ENCODE measurements at regions not wholly inside any gene's neighbourhood (a gene's known extent, or its start where the extent isn't known, plus 50 kb on each side); places are given as distances from the start of the nearest gene placed in this dataset.
"Not testable (repeated sequence)": the region's sequence is repeated elsewhere in the genome, so short reads cannot be mapped to it uniquely, and the experiment has no call there.

DNA sequence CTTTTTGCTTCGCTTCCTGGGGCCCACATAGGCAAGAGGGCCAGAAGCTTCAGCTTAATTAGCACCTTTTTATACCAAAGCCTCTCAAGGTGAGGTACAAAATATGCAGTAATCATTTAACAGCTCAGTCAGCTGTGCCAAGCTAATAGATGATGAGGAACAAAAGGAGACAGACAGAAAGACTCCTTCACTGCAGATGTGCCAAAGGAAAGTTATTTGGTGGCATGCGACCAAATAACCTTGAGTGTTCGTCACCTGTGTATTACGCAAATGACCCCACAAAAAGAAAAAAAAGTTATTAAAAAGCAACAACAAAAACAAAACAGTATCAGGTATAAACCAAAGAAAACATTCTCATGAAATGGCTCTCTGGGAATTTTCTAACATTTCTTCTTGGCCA, 325.8 kb upstream of the IGF1R start:
- CTCF ChIA-PET: no interaction called here
- Mint-ChIP-seq H3K27me3 (no peaks in the 10 kb centered on the region), H3K36me3 (ENCODE audit: low read depth) (no peaks in the 10 kb centered on the region), H3K9me3 (no peaks in the 10 kb centered on the region), H3K4me1 (no peaks in the 10 kb centered on the region), H3K4me3 (no peak overlapping the region), H3K27ac (no peak overlapping the region)
- POLR2A ChIA-PET: no interaction called here
- DNase-seq: no peak

DNA sequence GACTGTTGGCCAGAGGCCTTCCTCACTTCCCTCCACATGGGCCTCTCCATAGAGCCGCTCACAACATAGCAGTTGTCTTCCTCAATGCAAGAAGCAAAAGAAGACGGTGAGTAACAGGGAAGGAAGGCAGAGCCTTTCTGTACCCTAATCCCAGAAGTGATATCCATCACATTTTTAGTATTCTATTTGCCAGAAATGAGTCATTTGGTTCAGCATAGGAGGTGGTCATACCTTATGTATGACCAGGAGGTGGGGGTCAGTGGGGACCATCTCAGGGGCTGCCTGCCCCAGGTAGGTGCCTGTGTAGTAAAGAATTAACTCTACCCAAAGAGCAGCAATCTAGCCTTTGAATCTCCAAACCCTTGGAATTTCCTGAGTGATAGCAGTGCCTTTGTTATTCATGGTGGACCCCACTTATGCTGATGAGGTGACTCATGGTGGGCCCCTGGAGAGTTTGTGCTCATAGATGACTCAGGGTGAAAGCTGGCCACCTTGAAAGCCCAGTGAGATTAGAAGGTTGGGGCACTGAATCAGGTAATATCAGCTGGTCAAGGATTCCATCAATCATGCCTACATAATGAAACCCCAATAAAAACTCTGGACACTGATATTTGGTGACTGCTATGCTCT, 323.9 kb upstream of the IGF1R start:
- Mint-ChIP-seq H3K9me3 (no peaks in the 10 kb centered on the region), H3K4me3 (no peak overlapping the region), H3K27me3 (no peaks in the 10 kb centered on the region), H3K27ac (no peak overlapping the region), H3K36me3 (ENCODE audit: low read depth) (no peaks in the 10 kb centered on the region), H3K4me1 (no peaks in the 10 kb centered on the region)
- POLR2A ChIA-PET: no interaction called here
- no peak for DNase-seq
- CTCF ChIA-PET: no interaction called here

DNA sequence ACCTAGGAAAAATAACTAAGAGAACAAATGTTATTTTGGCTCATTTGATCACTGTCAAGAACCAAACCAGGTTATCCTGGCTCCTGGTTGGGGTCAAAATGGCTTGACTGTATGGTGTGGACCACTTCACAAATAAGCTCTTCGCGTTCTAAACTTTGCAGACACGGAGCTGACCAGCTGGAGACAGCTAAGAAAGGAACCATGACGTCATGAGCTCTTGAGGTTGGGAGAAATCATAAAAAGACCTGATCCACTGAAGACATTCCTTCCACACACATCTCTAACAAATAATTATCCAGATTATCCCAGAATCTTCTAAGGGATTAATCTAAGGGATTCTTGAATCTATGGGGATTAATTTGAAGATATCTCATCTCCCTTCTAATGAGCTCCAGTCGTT, 321.5 kb upstream of the IGF1R start:
- Mint-ChIP-seq H3K9me3 (no peaks in the 10 kb centered on the region), H3K36me3 (ENCODE audit: low read depth) (no peaks in the 10 kb centered on the region), H3K27me3 (peaks cover 2% of the 10 kb centered on the region), H3K27ac (no peak overlapping the region), H3K4me3 (no peak overlapping the region), H3K4me1 (no peaks in the 10 kb centered on the region)
- CTCF ChIA-PET: no interaction called here
- no peak for DNase-seq
- POLR2A ChIA-PET: no interaction called here

DNA sequence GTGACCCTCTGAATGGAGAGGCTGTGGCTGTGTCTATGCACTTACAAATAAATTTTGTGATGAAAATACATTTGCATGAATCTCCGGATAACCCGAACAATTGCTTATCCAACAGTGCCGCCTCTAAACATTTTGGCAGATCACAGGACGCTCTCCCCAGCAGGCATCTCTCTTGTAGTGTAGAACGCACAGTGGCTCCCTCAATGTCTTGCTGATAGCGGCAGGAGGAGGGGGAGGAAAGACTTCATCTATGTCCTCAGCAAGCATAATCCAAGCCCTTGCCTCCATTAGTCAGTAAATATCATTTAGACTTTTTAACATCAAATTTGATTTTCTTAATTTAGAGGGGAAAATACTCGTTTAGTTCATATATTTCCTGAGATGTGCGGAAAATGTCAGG, 318.1 kb upstream of the IGF1R start:
- Mint-ChIP-seq H3K27ac (no peak overlapping the region), H3K4me3 (no peak overlapping the region), H3K4me1 (no peaks in the 10 kb centered on the region), H3K27me3 (peaks cover 2% of the 10 kb centered on the region), H3K9me3 (no peaks in the 10 kb centered on the region), H3K36me3 (ENCODE audit: low read depth) (no peaks in the 10 kb centered on the region)
- DNase-seq: no peak
- ChIA-PET POLR2A (no interaction called here), CTCF (no interaction called here)

DNA sequence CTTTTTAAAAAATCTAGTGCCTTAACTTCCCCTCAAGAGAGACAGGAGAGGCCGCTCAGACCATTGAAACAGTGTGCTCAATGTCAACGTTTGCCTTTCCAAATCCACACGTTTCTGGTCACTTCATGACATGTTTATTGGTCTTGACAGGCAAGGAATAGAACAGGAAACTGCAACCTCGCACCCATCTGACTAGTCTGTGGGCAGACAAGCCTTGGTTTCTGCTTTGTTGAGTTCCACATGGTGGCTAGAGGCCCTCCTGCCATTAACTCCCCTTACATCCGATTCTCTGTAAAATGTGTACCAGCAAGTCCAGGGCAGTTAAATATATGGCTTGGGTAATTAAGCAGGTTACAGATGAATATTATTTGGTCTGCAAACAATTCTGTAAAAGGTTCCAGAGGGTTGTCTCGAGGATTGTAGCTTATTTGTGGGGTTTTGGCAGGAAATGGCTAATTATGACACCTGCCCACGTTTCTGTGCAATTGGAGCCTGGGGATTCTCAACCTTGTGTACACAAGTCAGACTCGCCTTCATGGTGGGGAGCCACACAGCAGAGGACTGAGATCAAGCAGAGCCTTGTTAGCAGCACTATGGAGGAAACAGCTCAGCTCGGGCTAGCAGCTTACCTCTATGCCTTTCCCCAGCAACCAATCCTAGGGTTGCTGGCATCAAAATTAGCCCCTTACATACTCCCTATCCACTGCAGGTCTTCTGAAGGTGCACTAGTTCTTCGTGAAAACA, 317.5 kb upstream of the IGF1R start:
- POLR2A ChIA-PET: no interaction called here
- Mint-ChIP-seq H3K36me3 (ENCODE audit: low read depth) (no peaks in the 10 kb centered on the region), H3K9me3 (no peaks in the 10 kb centered on the region), H3K27me3 (peaks cover 2% of the 10 kb centered on the region), H3K4me1 (no peaks in the 10 kb centered on the region), H3K27ac (no peak overlapping the region), H3K4me3 (no peak overlapping the region)
- CTCF ChIA-PET: no interaction called here
- no peak for DNase-seq

DNA sequence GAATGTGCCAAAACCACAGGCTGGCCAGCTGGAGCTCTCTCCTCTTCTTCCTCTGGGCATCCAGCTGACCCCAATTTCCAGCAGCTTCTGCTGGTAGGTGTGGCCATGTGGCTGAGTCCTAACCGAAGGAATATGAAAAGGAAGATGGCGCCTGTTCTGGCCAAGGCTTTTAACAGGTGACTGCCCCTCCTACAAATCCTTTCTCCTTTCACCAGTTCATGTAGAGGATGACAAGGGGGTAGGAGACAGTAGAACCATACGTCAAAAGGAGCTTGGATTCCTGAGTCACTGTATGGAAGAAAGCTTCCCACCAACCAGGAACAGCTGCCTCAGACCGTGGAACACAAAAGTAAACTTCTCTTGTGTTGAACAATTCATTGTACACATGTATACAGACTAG, 316.7 kb upstream of the IGF1R start:
- Mint-ChIP-seq H3K36me3 (ENCODE audit: low read depth) (no peaks in the 10 kb centered on the region), H3K4me1 (no peaks in the 10 kb centered on the region), H3K27me3 (peaks cover 2% of the 10 kb centered on the region), H3K9me3 (no peaks in the 10 kb centered on the region), H3K4me3 (no peak overlapping the region), H3K27ac (no peak overlapping the region)
- POLR2A ChIA-PET: no interaction called here
- CTCF ChIA-PET: no interaction called here
- no peak for DNase-seq

DNA sequence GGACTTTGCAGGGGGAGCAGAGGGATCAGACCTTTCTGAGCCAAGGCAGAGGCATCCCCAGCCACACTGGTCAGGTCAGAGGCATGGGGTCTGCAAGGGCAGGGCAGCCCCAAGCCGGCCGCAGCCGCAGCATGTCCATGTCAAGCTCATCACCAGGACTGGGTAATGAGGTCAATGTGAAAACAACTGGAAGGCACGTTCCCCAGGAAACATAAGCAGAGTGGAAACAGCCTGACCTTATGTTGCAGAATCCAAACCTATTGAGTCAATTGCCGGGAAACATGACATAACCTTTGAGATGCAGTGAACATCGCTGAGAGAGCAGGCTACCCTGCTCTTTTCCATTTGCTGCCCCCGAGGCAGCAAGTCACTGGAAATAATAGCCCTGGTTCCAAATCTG, 315.1 kb upstream of the IGF1R start:
- no peaks in the 10 kb centered on the region for H3K36me3 Mint-ChIP-seq (ENCODE audit: low read depth)

DNA sequence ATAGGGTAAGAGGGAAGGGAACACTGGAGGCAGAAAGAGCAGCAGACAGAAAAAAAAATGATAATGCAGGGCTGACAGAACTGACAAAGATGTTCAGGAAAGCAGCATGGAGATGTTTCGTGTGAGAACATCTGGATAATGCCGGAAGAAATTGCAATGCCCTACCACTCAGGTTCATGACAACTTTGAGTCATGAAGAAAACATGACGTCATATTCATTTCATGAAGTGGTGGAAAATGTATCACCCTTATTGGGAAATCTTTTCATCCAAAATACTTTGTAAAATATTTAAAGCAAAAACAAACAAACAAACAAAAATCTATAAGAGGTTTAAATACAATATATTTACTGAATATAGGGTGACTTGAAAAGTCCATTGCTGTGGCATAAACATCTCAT, 305.4 kb upstream of the IGF1R start:
- CTCF ChIA-PET: no interaction called here
- no peak for DNase-seq
- no peaks in the 10 kb centered on the region for H3K4me1 Mint-ChIP-seq
- H3K9me3 Mint-ChIP-seq: no peaks in the 10 kb centered on the region
- no peaks in the 10 kb centered on the region for H3K27me3 Mint-ChIP-seq
- H3K4me3 Mint-ChIP-seq: no peak overlapping the region
- no peak overlapping the region for H3K27ac Mint-ChIP-seq
- POLR2A ChIA-PET: no interaction called here
- no peaks in the 10 kb centered on the region for H3K36me3 Mint-ChIP-seq (ENCODE audit: low read depth)

More for the DNA sequence above, 315.1 kb upstream of the IGF1R start:
- Mint-ChIP-seq H3K4me1 (no peaks in the 10 kb centered on the region), H3K27me3 (peaks cover 2% of the 10 kb centered on the region), H3K9me3 (no peaks in the 10 kb centered on the region), H3K27ac (no peak overlapping the region), H3K4me3 (no peak overlapping the region)
- DNase-seq: no peak
- ChIA-PET POLR2A (no interaction called here), CTCF (no interaction called here)

DNA sequence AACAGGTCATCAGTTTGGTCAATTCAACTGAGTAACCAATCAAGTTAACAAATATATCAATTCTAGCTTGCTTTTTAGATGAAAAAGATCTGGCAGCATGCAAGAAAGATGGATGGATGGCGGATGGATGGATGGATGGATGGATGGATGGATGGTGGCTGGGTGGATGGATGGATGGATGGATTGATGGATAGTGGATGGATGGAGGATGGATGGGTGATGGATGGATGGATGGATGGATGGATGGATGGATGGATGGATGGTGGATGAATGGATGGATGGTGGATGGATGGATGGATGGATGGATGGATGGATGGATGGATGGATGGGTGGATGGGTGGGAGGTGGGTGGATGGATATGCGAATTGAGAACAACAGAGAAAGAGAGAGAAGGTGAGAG, 303.7 kb upstream of the IGF1R start:
- H3K4me1 Mint-ChIP-seq: no peaks in the 10 kb centered on the region
- POLR2A ChIA-PET: no interaction called here

DNA sequence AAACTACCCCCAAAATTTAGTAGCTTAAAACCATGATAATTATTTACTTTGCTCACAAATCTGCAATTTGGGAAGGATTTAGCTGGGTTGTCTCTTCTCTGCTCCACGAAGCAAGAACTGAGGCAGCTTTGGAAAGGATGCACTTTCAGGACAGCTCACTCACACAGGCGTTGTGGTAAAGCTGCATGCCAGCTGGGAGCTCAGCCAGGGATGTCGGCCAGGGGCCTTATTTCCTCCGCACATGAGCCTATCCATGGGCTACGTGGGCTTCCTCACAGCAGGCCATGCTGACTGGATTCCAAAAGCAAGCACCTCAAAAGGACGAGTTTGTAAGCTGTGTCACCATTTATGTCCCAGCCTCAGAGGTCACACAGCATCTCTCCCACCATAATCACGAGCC, 301.3 kb upstream of the IGF1R start:
- DNase-seq: no peak
- Mint-ChIP-seq H3K4me1 (no peaks in the 10 kb centered on the region), H3K27ac (no peak overlapping the region), H3K4me3 (no peak overlapping the region), H3K36me3 (ENCODE audit: low read depth) (no peaks in the 10 kb centered on the region), H3K9me3 (no peaks in the 10 kb centered on the region), H3K27me3 (no peaks in the 10 kb centered on the region)
- POLR2A ChIA-PET: no interaction called here
- CTCF ChIA-PET: interaction anchor here (1.0 to 1.6 kb wide), 2 partner anchors 26 to 109 kb away, joined by 3 read pairs; no protein-coding TSS in a partner anchor

More for the DNA sequence above, 303.7 kb upstream of the IGF1R start:
- no peak for DNase-seq
- H3K9me3 Mint-ChIP-seq: no peaks in the 10 kb centered on the region
- no peaks in the 10 kb centered on the region for H3K27me3 Mint-ChIP-seq
- H3K4me3 Mint-ChIP-seq: no peak overlapping the region
- no peaks in the 10 kb centered on the region for H3K36me3 Mint-ChIP-seq (ENCODE audit: low read depth)
- no peak overlapping the region for H3K27ac Mint-ChIP-seq
- CTCF ChIA-PET: no interaction called here

DNA sequence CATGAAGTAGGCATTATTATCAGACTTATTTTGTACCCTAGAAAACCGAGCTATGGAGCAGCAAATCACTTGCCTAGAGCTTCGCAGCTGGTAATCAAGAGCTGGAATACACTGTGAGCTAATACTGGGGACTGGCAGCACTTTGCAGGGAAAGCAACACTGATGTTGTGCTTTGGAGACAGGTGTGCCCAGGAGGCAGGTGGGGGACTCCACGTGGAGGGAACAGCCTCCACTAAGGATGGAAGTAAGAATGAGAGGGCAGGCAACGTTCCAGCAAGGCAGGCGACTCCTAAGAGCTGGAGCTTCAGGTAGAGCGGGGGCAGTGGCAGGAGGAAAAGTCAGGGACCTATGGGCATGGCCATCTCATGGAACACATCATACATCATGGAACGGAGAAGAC, 300.5 kb upstream of the IGF1R start:
- Mint-ChIP-seq H3K4me3 (no peak overlapping the region), H3K27ac (no peak overlapping the region), H3K4me1 (no peaks in the 10 kb centered on the region), H3K27me3 (no peaks in the 10 kb centered on the region), H3K9me3 (no peaks in the 10 kb centered on the region), H3K36me3 (ENCODE audit: low read depth) (no peaks in the 10 kb centered on the region)
- CTCF ChIA-PET: interaction anchor here (0.6 to 1.6 kb wide), 2 partner anchors 108 to 153 kb away, joined by 3 read pairs; no protein-coding TSS in a partner anchor
- DNase-seq: no peak
- POLR2A ChIA-PET: no interaction called here

DNA sequence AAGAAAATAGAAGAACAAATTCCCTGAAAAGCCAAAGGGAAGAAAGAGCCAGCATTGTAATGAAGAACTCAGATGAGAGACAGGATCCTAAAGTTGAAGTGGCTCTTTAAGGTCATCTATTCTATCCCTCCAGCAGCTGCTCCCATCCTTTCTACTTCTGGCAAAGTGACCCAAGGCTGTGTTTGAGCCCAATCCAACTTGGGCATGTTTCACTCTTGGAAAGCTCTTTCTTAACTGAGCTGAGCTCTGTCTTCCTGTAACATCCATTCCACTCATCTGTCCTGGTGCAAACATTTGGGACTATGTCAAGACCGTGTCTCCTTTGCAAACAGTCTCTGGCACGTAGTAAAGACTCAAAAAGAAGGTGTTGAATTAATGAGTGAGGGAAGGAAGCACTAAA, 298.1 kb upstream of the IGF1R start:
- ChIA-PET POLR2A (no interaction called here), CTCF (no interaction called here)
- no peak for DNase-seq
- Mint-ChIP-seq H3K27me3 (no peaks in the 10 kb centered on the region), H3K27ac (no peak overlapping the region), H3K4me1 (no peaks in the 10 kb centered on the region), H3K4me3 (no peak overlapping the region), H3K9me3 (no peaks in the 10 kb centered on the region), H3K36me3 (ENCODE audit: low read depth) (no peaks in the 10 kb centered on the region)

DNA sequence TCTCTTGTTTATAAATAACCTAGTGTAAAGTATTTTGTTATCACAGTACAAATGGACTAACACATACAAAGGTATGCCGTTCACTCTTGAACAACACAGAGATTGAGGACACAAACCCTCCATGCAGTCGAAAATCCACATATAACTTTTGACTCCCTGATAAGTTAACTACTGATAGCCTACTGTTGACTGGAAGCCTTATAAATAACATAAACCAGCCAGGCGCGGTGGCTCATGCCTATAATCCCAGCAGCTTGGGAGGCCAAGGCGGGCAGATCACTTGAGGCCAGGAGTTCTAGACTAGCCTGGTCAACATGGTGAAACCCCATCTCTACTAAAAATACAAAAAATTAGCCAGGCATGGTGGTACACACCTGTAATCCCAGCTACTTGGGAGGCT, 290.1 kb upstream of the IGF1R start:
- DNase-seq; H3K36me3 Mint-ChIP-seq (ENCODE audit: low read depth); CTCF ChIA-PET; H3K4me3 Mint-ChIP-seq; POLR2A ChIA-PET; H3K27me3 Mint-ChIP-seq; H3K9me3 Mint-ChIP-seq; H3K27ac Mint-ChIP-seq; H3K4me1 Mint-ChIP-seq: not testable (repeated sequence)

DNA sequence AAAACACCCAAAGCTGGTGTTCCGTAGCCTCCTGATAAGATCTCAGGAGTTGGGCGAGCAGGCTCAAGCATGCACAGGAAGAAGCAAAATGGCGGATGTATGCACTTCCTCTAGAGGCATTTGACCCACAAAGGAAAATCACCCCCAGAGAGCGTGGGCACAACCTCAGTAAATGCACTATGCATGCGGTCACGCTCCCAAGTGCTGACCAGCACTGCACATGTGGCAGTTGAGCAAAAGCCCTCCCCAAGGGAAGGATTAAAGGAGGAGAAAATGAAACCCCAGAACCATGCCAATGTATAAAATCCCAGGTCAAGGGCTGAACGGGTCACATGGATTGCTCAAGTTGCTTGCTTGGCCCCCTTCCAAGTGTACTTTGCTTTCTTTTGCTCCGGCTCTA, 289.4 kb upstream of the IGF1R start:
- Mint-ChIP-seq H3K27me3 (no peaks in the 10 kb centered on the region), H3K27ac (no peak overlapping the region), H3K4me1 (no peaks in the 10 kb centered on the region), H3K36me3 (ENCODE audit: low read depth) (no peaks in the 10 kb centered on the region), H3K9me3 (no peaks in the 10 kb centered on the region), H3K4me3 (no peak overlapping the region)
- ChIA-PET CTCF (no interaction called here), POLR2A (no interaction called here)
- no peak for DNase-seq

Data from activated CD4-positive, alpha-beta T cell treated with anti-CD3 and anti-CD28 coated beads, Interleukin-2, amount 10 ng/mL, durations not matched to agents 7 days and 5 days (primary cell).